Skeletal muscle satellite cell (primary cell): ENCODE measurements at regions not wholly inside any gene's neighbourhood (a gene's known extent, or its start where the extent isn't known, plus 50 kb on each side); places are given as distances from the start of the nearest gene placed in this dataset.

Experiments
- H3K27me3 ChIP-seq: 2 replicates; pipeline ENCODE4 v1.7.0; 2013; ENCODE audit warnings: low read length; ENCODE audit not compliant: control insufficient read depth, insufficient read depth
- H3K36me3 ChIP-seq: 2 replicates; pipeline ENCODE4 v1.7.0; 2013; ENCODE audit warnings: mild to moderate bottlenecking, control low read depth, low read length; ENCODE audit not compliant: insufficient read depth
- H3K4me1 ChIP-seq: 2 replicates; pipeline ENCODE4 v1.7.0; 2013; ENCODE audit warnings: low read length; ENCODE audit not compliant: control insufficient read depth, insufficient read depth
- H3K4me2 ChIP-seq: 2 replicates; pipeline ENCODE4 v1.7.0; 2013; ENCODE audit warnings: mild to moderate bottlenecking, low read length
- H3K4me3 ChIP-seq: 2 replicates; pipeline ENCODE4 v1.7.0; 2013; ENCODE audit warnings: low read length
- H3K9ac ChIP-seq: 2 replicates; pipeline ENCODE4 v1.7.0; 2013; ENCODE audit warnings: mild to moderate bottlenecking, low read depth, low read length, moderate library complexity
- H3K9me3 ChIP-seq: replicated peaks from 2 replicates; pipeline ENCODE4 v1.7.0; 2013; ENCODE audit warnings: mild to moderate bottlenecking, control low read depth, low read length

DNA sequence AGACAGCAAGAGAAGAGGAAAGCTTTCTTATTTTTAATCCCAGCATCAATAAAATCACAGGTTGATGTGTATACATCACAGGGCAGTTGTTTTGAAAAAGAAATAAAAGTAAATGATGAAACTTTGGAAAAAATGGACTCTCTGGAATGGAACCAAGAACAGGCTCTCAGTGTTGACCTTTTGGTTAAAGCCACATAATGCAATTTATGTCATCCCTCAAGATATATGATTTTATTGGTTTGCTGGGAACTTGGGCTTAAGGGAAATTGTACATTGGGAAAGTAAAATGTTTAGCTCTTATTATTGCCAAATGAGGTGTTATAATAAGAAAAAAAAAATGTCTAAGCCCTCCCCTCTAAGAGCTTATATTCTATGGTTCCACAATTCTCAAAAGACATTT lies 139.8 kb upstream of the MTNR1B start:
- no peak overlapping the region for H3K4me2 ChIP-seq
- peaks cover 8% of the 10 kb centered on the region for H3K27me3 ChIP-seq
- no peak overlapping the region for H3K9ac ChIP-seq
- H3K4me1 ChIP-seq, result no peaks in the 10 kb centered on the region
- H3K36me3 ChIP-seq, result no peaks in the 10 kb centered on the region
- H3K4me3 ChIP-seq, result no peak overlapping the region
- H3K9me3 ChIP-seq, result no peaks in the 10 kb centered on the region

DNA sequence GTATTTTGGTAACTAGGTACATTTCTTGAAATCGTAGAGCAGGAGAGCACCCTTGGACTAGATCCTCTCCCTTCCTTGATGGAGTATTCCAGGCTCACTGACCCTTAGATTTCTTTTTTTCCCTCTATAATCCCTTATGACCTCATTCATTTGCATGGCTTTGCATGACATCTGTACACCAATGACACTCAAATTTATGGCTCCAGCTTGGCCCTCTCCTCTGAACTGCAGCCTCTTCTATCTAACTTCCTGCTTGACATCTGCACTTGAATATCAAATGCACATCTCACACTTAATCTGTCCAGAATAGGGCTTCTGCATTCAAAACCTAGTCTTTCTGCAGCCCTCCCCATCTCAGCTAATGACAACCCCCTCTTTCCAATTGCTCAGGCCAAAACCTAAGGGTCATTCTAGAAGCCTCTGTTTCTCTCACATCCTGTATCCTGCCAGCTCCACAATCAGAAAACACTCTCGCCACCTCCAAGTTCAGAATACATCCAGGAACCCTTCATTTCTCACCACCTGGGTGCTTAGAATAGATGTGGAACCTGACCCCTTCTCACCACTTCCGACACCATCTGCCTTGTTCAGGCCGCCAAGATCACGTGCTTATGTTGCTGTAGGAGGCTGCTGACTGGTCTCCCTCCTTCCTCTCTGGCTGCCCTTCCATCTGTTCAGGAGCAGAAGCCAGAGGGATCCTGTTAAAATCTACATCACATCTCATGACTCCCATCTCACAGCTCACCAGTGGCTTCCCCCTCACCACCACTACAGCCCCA lies 138.9 kb upstream of the MTNR1B start:
- Histone ChIP-seq H3K27me3 (peaks cover 2% of the 10 kb centered on the region), H3K4me1 (no peaks in the 10 kb centered on the region), H3K4me2 (no peak overlapping the region), H3K4me3 (no peak overlapping the region), H3K9me3 (no peaks in the 10 kb centered on the region), H3K36me3 (no peaks in the 10 kb centered on the region), H3K9ac (no peak overlapping the region)

DNA sequence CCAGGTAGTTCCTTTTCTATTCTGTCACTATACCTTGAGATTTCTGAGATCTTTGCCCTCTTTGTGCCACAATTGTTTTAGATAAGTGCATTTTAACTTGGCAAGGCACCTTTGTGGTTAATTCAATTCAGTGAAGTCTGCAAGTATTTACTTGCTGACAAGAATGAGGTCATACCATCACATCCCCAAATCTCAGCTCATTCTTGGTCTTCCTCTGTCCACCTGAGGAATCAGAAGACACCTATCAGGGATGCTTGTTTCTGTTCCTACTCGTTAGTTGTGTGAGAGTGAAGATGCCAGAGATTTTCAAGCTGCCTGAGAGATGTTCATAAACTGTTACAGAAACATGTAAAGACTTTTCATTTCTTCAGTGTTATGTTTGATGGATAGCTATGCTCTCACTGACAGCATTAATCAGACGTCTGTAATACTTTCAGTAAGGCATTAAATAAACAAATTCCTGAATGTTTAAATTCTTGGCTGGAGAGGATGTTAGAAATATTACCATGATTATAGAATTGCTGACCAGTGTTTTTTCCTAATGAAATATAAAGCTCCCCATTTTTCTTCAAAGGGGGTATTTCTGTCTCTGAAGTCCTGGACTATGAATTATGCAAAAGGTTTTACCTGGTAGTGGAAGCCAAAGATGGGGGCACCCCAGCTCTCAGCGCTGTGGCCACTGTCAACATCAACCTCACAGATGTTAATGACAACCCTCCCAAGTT lies 135.0 kb upstream of the MTNR1B start:
- no peaks in the 10 kb centered on the region for H3K4me1 ChIP-seq
- H3K9ac ChIP-seq, result no peak overlapping the region
- no peaks in the 10 kb centered on the region for H3K36me3 ChIP-seq
- no peaks in the 10 kb centered on the region for H3K27me3 ChIP-seq
- H3K4me3 ChIP-seq, result no peak overlapping the region
- no peak overlapping the region for H3K4me2 ChIP-seq
- H3K9me3 ChIP-seq, result no peaks in the 10 kb centered on the region

DNA sequence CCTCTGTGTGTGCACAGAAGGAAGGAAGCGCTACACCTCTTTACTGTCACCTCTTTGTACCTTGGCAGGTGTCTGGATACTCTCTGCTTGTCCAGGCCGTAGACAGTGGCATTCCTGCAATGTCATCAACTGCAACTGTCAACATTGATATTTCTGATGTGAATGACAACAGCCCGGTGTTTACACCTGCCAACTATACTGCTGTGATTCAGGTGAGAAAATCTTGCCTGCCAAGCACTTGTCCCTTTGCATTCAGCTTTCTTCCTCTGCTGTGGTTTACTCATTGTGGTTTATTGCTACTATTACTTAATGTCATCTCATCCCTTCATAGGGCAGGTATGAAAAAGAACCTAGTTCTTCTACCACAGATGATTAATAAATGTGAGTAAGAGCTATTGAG lies 131.9 kb upstream of the MTNR1B start:
- Histone ChIP-seq H3K9ac (no peak overlapping the region), H3K4me2 (no peak overlapping the region)

DNA sequence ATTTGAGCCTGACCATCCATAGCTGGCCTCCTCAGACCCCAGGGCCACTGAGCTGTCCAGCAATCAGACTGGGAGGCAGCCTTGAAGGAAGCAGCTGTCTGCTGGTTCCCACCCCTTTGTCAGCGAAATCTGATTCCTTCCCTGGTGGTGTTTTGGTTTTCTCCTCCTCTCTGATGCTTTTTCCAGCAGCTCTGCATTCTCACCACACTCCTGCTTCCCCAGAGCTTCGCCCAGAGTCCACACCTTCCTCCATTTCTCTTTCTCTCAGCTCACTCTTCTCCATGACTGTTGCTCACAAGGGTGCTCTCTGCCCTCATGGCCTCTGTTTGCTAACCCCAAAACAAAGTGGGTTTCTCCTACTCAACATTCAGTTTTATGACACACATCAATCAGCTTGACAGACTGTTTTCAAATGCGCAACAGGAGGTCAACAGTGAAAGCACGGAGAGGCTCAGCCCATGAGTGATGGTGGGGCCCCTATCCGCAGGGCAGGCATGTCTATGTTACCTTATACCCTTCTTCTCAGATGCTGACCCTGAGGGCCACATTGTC lies 130.6 kb upstream of the MTNR1B start:
- no peak overlapping the region for H3K4me2 ChIP-seq
- no peak overlapping the region for H3K9ac ChIP-seq
- no peak overlapping the region for H3K4me3 ChIP-seq
- H3K4me1 ChIP-seq, result no peaks in the 10 kb centered on the region
- H3K36me3 ChIP-seq, result no peaks in the 10 kb centered on the region
- H3K9me3 ChIP-seq, result no peaks in the 10 kb centered on the region
- no peaks in the 10 kb centered on the region for H3K27me3 ChIP-seq

More for the DNA sequence above, 131.9 kb upstream of the MTNR1B start:
- no peaks in the 10 kb centered on the region for H3K36me3 ChIP-seq
- no peaks in the 10 kb centered on the region for H3K4me1 ChIP-seq
- no peaks in the 10 kb centered on the region for H3K9me3 ChIP-seq
- H3K27me3 ChIP-seq, result no peaks in the 10 kb centered on the region
- H3K4me3 ChIP-seq, result no peak overlapping the region

DNA sequence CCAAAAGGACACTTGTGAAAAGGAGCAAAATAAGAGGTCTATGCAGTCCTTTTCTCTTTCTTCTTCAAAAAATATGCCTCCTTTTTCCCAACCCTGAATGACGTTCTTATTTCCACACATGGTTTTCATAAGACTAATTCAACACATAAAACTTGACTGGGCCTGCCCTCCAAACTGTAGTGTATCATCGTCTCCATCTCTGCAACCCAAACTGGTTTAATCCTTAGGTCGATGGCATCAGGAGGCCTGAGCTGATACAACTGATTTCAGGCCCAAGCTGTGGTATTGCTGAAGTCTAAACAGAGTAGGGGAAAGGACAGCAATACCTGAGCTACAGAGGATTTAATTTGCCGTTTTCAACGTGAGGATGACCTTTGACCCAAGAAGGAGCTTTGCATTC lies 130.0 kb upstream of the MTNR1B start:
- no peaks in the 10 kb centered on the region for H3K4me1 ChIP-seq
- H3K27me3 ChIP-seq, result no peaks in the 10 kb centered on the region
- H3K4me3 ChIP-seq, result no peak overlapping the region
- H3K9ac ChIP-seq, result no peak overlapping the region
- no peaks in the 10 kb centered on the region for H3K9me3 ChIP-seq
- no peak overlapping the region for H3K4me2 ChIP-seq
- no peaks in the 10 kb centered on the region for H3K36me3 ChIP-seq

DNA sequence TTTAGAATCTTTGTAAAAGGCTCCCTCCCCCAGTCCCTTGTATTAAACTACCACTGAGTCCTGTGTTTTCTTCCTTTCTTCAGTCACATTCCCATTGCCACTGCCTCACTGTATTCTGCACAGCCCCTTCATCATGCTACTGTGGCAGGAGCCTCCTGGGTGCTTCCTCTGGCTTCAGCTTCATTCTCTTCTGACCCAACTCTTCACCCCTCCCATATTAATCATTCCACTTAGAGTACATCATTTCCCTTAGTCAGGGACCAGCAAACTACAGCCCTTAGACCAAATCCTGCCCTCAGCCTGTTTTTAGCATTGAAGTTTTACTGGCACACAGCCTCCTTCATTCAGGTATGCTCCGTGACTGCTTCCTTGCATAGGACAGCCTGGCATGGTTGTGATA lies 127.7 kb upstream of the MTNR1B start:
- H3K4me1 ChIP-seq, result no peaks in the 10 kb centered on the region
- H3K36me3 ChIP-seq, result no peaks in the 10 kb centered on the region
- no peak overlapping the region for H3K4me3 ChIP-seq
- no peak overlapping the region for H3K4me2 ChIP-seq
- no peaks in the 10 kb centered on the region for H3K9me3 ChIP-seq
- no peak overlapping the region for H3K9ac ChIP-seq
- no peaks in the 10 kb centered on the region for H3K27me3 ChIP-seq

DNA sequence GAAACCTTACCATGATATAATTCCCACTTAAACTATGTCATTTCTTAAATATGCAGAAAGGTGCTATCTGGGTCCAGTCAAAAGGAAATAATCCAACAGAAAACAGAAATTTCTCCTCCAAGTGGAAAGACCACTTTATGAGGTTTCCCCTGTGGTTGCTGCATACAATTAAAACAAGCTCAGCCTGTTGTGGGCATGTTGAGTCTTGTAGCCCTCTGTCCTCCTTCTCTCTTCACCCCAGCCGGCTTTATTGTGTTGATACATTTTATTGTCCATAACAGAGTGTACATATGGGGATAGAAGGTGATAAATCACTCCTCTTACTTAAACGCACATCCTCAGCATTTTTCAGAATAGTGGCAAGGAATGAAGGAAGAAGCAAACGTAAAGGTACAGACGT lies 126.0 kb upstream of the MTNR1B start:
- Histone ChIP-seq H3K9ac (no peak overlapping the region), H3K36me3 (no peaks in the 10 kb centered on the region), H3K9me3 (no peaks in the 10 kb centered on the region), H3K4me1 (no peaks in the 10 kb centered on the region), H3K4me2 (no peak overlapping the region), H3K4me3 (no peak overlapping the region), H3K27me3 (no peaks in the 10 kb centered on the region)

DNA sequence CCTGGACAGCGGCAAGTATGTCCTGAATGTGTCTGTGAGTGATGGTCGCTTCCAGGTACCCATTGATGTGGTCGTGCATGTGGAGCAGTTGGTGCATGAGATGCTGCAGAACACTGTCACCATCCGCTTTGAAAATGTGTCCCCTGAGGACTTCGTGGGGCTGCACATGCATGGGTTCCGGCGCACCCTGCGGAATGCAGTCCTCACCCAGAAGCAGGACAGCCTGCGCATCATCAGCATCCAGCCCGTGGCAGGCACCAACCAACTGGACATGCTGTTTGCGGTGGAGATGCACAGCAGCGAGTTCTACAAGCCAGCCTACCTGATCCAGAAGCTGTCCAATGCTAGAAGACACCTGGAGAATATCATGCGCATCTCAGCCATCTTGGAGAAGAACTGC lies 125.3 kb upstream of the MTNR1B start:
- Histone ChIP-seq H3K4me1 (no peaks in the 10 kb centered on the region), H3K27me3 (no peaks in the 10 kb centered on the region), H3K4me3 (no peak overlapping the region), H3K9ac (no peak overlapping the region), H3K4me2 (no peak overlapping the region), H3K36me3 (no peaks in the 10 kb centered on the region), H3K9me3 (no peaks in the 10 kb centered on the region)

DNA sequence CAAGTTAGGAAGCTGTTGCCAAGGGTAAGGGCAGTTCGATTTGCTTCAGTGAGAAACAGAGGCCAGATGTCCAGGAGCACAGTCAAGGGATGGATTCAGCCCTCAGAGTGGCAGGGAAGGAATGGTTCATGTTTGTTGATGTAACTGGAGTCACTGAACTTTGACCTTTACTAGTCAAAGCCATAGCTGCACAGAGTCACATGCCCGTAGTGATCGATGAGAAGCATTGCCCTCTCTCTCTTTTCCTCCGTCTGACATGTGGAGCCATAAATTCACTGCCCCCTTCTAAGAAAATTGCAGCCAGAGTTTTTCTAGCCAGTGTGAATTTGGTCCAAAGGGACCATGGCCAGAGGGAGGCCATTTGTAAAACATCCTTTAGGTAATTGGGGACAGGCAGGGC lies 124.1 kb upstream of the MTNR1B start:
- Histone ChIP-seq H3K27me3 (no peaks in the 10 kb centered on the region), H3K4me3 (no peak overlapping the region), H3K9ac (no peak overlapping the region), H3K4me1 (no peaks in the 10 kb centered on the region), H3K4me2 (no peak overlapping the region), H3K36me3 (no peaks in the 10 kb centered on the region), H3K9me3 (no peaks in the 10 kb centered on the region)

DNA sequence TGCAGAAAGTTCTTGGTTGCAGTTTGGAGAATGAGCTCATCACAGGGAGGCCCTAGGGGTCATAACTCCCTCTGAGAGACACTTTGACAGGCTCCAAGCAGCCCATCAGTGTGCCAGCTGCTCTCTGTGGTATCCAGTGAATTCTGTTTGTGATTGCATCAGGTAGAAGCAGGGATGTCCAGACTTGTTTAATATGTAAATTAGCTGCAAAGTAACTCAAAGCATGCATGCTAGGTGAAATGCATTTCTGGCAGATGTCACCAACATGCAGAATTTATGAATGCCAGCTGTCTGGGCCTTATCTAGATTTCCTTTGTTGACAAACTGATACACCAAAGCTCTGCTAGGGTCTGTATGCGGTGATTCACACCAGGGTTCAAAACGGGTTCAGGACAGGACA lies 123.6 kb upstream of the MTNR1B start:
- H3K4me3 ChIP-seq, result no peak overlapping the region

More for the DNA sequence above, 123.6 kb upstream of the MTNR1B start:
- Histone ChIP-seq H3K4me2 (no peak overlapping the region), H3K36me3 (no peaks in the 10 kb centered on the region), H3K4me1 (no peaks in the 10 kb centered on the region), H3K9me3 (no peaks in the 10 kb centered on the region), H3K27me3 (no peaks in the 10 kb centered on the region), H3K9ac (no peak overlapping the region)
